Erythroblast (primary cell): ENCODE measurements at regions not wholly inside any gene's neighbourhood (a gene's known extent, or its start where the extent isn't known, plus 50 kb on each side); places are given as distances from the start of the nearest gene placed in this dataset.

Source experiments
- GATA1 ChIP-seq: IDR thresholded peaks from 2 replicates; pipeline ENCODE4 v1.6.1; 2011; ENCODE audit warnings: low read depth, mild to moderate bottlenecking, control low read depth, low read length, moderate library complexity
- POLR2A ChIP-seq: IDR thresholded peaks from 2 replicates; pipeline ENCODE4 v1.6.1; 2011; ENCODE audit warnings: mild to moderate bottlenecking, low read length

DNA sequence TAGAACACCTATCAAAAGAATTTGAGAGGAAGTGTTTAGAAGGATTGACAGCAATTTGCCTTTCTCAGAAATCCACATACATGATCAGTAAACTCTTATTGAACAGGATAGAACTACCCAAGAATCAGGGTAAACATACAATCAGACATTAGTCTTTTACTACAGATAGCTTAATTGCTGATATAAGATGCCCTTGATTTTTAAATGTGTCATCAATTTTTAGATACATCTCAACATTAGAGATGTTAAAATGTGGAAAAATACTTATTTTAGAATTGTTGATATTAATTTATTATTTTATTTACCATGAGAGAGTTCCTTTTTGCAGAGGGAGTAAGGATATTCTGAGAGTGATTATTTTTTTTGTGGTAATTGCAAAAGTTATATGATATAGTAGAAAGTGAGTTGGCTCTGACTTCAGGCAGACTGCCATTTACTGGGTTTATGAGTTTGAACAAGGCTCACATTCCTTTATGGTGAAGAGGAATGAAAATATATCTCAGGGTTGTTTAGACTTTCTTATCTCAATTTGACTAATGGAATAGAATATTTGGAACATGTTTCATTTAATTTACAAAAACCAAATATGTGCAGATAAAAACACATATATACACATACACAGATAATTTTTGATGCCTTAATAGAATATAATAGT lies 302.8 kb upstream of the GOLIM4 start:
- no peak for TF ChIP-seq POLR2A
- no peak for TF ChIP-seq GATA1
